GM21423 (cell line): ENCODE measurements at regions not wholly inside any gene's neighbourhood (a gene's known extent, or its start where the extent isn't known, plus 50 kb on each side); places are given as distances from the start of the nearest gene placed in this dataset.
"Not testable (repeated sequence)": the region's sequence is repeated elsewhere in the genome, so short reads cannot be mapped to it uniquely, and the experiment has no call there.

Source experiments
- ATAC-seq: cut with Tn5 transposase; IDR thresholded peaks from one replicate; pipeline ENCODE4 v1.9.1; 2021; ENCODE audit warnings: mild to moderate bottlenecking, moderate library complexity; ENCODE audit not compliant: unreplicated experiment

GRCh38 chr6:4658486-4658885 is 117.7 kb upstream of the CDYL start:
- ATAC-seq: no peak

- ATAC-seq: no peak
Observed at GRCh38 chr6:4656106-4656505, 120.1 kb upstream of the CDYL start.

GRCh38 chr6:4655196-4656025 is 120.8 kb upstream of the CDYL start:
- no peak for ATAC-seq

- ATAC-seq: no peak
Observed at GRCh38 chr6:4653141-4653540, 123.1 kb upstream of the CDYL start.

GRCh38 chr6:4651831-4652467 is 124.3 kb upstream of the CDYL start:
- no peak for ATAC-seq

- no peak for ATAC-seq
Observed at GRCh38 chr6:4649728-4650127, 126.5 kb upstream of the CDYL start.

GRCh38 chr6:4647414-4648365 is 128.5 kb upstream of the CDYL start:
- ATAC-seq: no peak

GRCh38 chr6:4645713-4646360 is 130.4 kb upstream of the CDYL start:
- ATAC-seq: no peak

- no peak for ATAC-seq
Observed at GRCh38 chr6:4644996-4645395, 131.2 kb upstream of the CDYL start.

GRCh38 chr6:4641461-4641860 is 134.7 kb upstream of the CDYL start:
- no peak for ATAC-seq

- no peak for ATAC-seq
Observed at GRCh38 chr6:4640139-4640538, 136.1 kb upstream of the CDYL start.

GRCh38 chr6:4638641-4639040 is 137.6 kb upstream of the CDYL start:
- ATAC-seq: no peak

- ATAC-seq: peak; percentile 83
Observed at GRCh38 chr6:4637691-4638433, 138.3 kb upstream of the CDYL start.

- no peak for ATAC-seq
Observed at GRCh38 chr6:4636881-4637224, 139.4 kb upstream of the CDYL start.

GRCh38 chr6:4636191-4636880 is 139.9 kb upstream of the CDYL start:
- ATAC-seq: no peak

- no peak for ATAC-seq
Observed at GRCh38 chr6:4635666-4636065, 140.5 kb upstream of the CDYL start.

GRCh38 chr6:4632421-4632820 is 143.8 kb upstream of the CDYL start:
- no peak for ATAC-seq

- not testable (repeated sequence) for ATAC-seq
Observed at GRCh38 chr6:4629789-4630188, 146.4 kb upstream of the CDYL start.

GRCh38 chr6:4625557-4625956 is 150.6 kb upstream of the CDYL start:
- no peak for ATAC-seq

- no peak for ATAC-seq
Observed at GRCh38 chr6:4624726-4625125, 151.5 kb upstream of the CDYL start.
